ENCODE measurements at regions not wholly inside any gene's neighbourhood (a gene's known extent, or its start where the extent isn't known, plus 50 kb on each side); places are given as distances from the start of the nearest gene placed in this dataset.

DNA sequence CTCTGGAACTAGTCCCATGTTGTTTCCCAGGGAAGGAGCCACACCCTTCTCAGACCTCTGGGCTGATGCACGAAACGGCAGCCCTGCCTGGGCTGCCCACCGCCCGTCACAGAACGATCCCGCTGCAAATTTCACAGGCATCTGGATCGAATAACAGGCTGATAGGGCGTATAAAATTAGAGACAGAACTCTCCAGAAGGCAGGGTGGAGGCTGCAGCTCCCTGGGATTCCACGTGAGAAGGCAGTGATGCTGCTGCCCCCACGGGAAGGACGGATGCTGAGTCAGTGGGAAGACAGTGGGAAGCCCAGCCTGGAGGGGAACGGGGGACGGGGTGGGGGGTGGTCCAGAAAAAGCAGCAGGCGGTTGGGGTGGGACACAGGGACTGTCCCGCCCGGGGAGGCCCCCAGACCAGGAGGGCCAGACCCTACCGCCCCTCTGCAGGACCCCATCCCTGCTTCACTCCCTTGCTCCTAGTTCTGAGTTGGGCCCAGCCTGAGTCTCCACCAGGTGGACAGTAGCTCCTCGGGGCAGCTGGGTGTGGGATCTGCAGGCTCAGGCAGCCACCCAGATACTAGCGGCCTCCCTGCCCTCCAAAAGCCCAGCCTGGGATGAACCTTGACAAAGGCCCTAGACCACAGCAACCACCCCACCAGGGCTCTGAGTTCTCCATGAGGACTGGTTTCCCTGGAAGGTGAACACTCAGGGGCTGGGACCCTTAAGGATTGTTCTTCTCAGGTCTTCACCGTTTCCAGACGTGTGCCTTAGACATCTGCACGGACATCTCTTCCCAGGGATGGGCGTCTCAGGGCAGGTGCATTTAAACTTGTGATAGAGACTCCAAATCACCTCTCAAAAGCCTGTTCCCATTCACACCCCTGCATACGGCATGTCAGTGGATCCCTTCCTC is 117.8 kb downstream of the METRNL start:
- TF ChIP-seq, protein P1, sequence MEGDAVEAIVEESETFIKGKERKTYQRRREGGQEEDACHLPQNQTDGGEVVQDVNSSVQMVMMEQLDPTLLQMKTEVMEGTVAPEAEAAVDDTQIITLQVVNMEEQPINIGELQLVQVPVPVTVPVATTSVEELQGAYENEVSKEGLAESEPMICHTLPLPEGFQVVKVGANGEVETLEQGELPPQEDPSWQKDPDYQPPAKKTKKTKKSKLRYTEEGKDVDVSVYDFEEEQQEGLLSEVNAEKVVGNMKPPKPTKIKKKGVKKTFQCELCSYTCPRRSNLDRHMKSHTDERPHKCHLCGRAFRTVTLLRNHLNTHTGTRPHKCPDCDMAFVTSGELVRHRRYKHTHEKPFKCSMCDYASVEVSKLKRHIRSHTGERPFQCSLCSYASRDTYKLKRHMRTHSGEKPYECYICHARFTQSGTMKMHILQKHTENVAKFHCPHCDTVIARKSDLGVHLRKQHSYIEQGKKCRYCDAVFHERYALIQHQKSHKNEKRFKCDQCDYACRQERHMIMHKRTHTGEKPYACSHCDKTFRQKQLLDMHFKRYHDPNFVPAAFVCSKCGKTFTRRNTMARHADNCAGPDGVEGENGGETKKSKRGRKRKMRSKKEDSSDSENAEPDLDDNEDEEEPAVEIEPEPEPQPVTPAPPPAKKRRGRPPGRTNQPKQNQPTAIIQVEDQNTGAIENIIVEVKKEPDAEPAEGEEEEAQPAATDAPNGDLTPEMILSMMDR (IDR thresholded peaks at IDR 0.05; ENCODE audit: control insufficient read depth, insufficient read depth, low read depth, low read length, missing control alignments), result no peak
- DNase-seq (ENCODE audit: low read depth), result peak; percentile 79
- H3K4me3 ChIP-seq (ENCODE audit: control insufficient read depth, low read depth, low read length), result no peak overlapping the region

DNA sequence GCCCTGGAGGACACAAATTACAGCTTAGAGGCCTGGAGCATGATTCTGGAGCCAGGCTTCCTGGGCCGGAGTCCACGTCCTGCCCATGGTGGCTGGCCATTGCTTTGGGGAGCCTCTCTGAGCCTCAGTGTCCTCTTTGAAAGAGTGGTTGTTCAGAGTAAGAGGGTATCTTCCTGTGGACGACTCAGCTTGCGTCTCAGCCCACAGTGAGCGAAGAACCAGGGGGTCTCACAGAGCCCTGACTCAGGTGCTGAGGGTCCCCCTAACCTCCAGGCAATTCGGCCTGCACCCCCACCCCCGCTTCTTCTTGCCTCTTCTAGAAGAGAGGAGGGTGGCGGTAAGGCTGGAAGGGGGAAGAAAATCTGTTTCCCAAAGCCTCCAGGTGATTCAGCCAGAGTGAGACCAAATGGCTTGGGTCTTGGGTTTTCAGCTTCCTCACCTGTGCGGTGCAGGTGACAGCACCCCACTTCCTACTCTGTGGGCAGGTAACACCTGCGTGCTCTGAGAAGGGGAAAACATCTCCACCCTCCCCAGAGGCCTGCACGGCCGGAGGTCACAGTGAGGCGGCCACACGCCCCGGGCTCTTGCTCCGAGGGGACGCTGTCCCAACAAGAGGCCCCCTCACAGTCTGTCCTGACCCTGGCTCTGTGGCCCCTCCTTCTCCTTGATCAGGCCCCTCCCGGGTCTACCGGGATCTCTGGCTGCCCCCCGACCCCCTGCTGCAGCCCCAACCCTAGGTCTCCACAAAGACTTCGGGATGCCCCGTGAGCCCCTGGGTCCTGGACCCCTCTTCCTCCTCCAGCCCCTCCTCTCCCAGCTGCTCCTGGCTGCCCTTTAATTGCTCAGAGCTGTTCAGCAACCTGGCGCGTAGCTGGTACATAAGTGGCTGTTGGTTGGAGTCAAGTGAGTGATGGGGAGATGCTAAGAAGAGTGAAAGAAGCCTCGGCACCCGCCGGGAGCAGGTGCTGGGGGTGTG is 119.2 kb downstream of the METRNL start:
- no peak overlapping the region for H3K4me3 ChIP-seq (ENCODE audit: control insufficient read depth, low read depth, low read length)
- no peak for DNase-seq (ENCODE audit: low read depth)
- TF ChIP-seq, protein P1 (IDR thresholded peaks at IDR 0.05; ENCODE audit: control insufficient read depth, insufficient read depth, low read depth, low read length, missing control alignments), result no peak

GRCh38 chr17:83199500-83200201 is 120.2 kb downstream of the METRNL start:
- H3K4me3 ChIP-seq (ENCODE audit: control insufficient read depth, low read depth, low read length), result no peak overlapping the region
- TF ChIP-seq, protein P1 (IDR thresholded peaks at IDR 0.05; ENCODE audit: control insufficient read depth, insufficient read depth, low read depth, low read length, missing control alignments), result no peak
- peak; percentile 52 for DNase-seq (ENCODE audit: low read depth)

DNA sequence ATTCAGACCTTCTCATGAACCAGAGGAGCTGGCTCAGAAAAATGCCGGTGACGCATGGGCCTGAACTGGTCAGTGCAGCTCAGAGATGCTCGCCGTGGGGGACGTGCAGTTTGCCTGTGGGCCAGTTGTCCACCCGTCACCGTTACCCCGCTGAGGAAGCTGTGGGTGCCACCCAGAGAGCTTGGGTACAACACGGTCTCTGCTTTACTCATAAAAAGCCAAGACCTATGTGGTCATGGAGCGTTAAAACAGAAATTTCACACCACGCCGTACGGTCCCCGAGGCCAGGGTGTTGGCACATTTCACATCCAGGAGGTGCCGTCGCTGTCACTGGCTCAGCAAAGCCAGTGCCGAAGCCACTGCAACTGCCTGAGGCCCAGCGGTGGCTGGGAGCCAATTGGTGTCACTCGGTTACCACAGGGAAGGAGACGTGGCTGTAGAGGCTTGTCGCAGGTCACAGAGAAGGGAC is 120.9 kb downstream of the METRNL start:
- no peak overlapping the region for H3K4me3 ChIP-seq (ENCODE audit: control insufficient read depth, low read depth, low read length)
- TF ChIP-seq, protein P1 (IDR thresholded peaks at IDR 0.05; ENCODE audit: control insufficient read depth, insufficient read depth, low read depth, low read length, missing control alignments), result no peak
- peak; percentile 70 for DNase-seq (ENCODE audit: low read depth)

DNA sequence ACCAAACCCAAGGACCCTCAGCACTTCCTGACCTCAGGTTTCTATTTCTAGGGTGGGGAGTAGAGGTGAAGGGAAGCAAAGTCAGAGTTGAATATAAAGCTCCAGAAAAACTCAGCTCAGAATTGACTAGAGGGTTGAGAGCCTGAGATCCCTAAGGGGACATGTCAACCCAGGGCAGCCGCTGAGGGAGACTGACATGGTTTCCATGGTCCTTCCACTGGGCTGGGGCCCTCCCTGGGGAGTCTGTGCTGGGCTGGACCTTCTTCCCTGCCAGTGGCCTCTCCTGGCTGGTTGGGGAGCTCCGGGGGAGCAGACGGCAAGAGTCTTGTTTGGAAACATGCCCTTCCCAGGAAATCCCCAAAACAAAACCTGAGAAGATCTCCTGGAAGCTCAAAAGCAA is 121.3 kb downstream of the METRNL start:
- TF ChIP-seq, protein P1 (IDR thresholded peaks at IDR 0.05; ENCODE audit: control insufficient read depth, insufficient read depth, low read depth, low read length, missing control alignments), result no peak
- no peak overlapping the region for H3K4me3 ChIP-seq (ENCODE audit: control insufficient read depth, low read depth, low read length)
- DNase-seq (ENCODE audit: low read depth), result no peak
